ENCODE measurements at regions not wholly inside any gene's neighbourhood (a gene's known extent, or its start where the extent isn't known, plus 50 kb on each side); places are given as distances from the start of the nearest gene placed in this dataset.

- H3K27me3 ChIP-seq (ENCODE audit: control insufficient read depth in 3 of 3, insufficient read depth in 3 of 3, low read length in 2 of 3), result peaks cover 0 to 11% (median 0%) of the 10 kb centered on the region in 3 donors
- DNase-seq, result no peak
- 86 to 94% methylated on average over 3 of the region's 3 CpGs for WGBS, 2 donors
- no peaks in the 10 kb centered on the region for H3K36me3 ChIP-seq (ENCODE audit: control insufficient read depth in 4 of 4, insufficient read depth in 4 of 4, low read length in 4 of 4)
- H3K4me3 ChIP-seq, result no peak overlapping the region
- ATAC-seq (ENCODE audit: insufficient read depth, low FRiP score), result no peak
- no peak overlapping the region for H3K9ac ChIP-seq (ENCODE audit: insufficient read depth in 1 of 2, low read length in 2 of 2)
- peaks cover 0 to 1% (median 0%) of the 10 kb centered on the region in 4 donors for H3K9me3 ChIP-seq (ENCODE audit: control insufficient read depth in 4 of 4, insufficient read depth in 3 of 4, low read length in 3 of 4)
- peaks cover 0 to 13% (median 4%) of the 10 kb centered on the region in 5 donors for H3K4me1 ChIP-seq (ENCODE audit: control insufficient read depth in 5 of 5, insufficient read depth in 5 of 5, low read length in 5 of 5)
- H3K27ac ChIP-seq (ENCODE audit: low read depth in 1 of 2, low read length in 1 of 2), result no peak overlapping the region
- TF ChIP-seq, protein P1, sequence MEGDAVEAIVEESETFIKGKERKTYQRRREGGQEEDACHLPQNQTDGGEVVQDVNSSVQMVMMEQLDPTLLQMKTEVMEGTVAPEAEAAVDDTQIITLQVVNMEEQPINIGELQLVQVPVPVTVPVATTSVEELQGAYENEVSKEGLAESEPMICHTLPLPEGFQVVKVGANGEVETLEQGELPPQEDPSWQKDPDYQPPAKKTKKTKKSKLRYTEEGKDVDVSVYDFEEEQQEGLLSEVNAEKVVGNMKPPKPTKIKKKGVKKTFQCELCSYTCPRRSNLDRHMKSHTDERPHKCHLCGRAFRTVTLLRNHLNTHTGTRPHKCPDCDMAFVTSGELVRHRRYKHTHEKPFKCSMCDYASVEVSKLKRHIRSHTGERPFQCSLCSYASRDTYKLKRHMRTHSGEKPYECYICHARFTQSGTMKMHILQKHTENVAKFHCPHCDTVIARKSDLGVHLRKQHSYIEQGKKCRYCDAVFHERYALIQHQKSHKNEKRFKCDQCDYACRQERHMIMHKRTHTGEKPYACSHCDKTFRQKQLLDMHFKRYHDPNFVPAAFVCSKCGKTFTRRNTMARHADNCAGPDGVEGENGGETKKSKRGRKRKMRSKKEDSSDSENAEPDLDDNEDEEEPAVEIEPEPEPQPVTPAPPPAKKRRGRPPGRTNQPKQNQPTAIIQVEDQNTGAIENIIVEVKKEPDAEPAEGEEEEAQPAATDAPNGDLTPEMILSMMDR (IDR thresholded peaks at IDR 0.05; ENCODE audit: control extremely low read depth, extremely low read depth), result no peak
These were observed 234.0 kb downstream of the MIAT start for GRCh38 chr22:26891429-26891828.

GRCh38 chr22:26892166-26893041, 235.0 kb downstream of the MIAT start:
- no peaks in the 10 kb centered on the region for H3K36me3 ChIP-seq (ENCODE audit: control insufficient read depth in 4 of 4, insufficient read depth in 4 of 4, low read length in 4 of 4)
- 49 to 64% methylated on average over 20 of the region's 20 CpGs for WGBS, 2 donors
- H3K27ac ChIP-seq (ENCODE audit: low read depth in 1 of 2, low read length in 1 of 2), result no peak overlapping the region
- no peak for ATAC-seq (ENCODE audit: insufficient read depth, low FRiP score)
- H3K9me3 ChIP-seq (ENCODE audit: control insufficient read depth in 4 of 4, insufficient read depth in 3 of 4, low read length in 3 of 4), result peaks cover 0 to 1% (median 0%) of the 10 kb centered on the region in 4 donors
- no peak overlapping the region for H3K4me3 ChIP-seq
- peaks cover 0 to 10% (median 2%) of the 10 kb centered on the region in 5 donors for H3K4me1 ChIP-seq (ENCODE audit: control insufficient read depth in 5 of 5, insufficient read depth in 5 of 5, low read length in 5 of 5)
- H3K27me3 ChIP-seq (ENCODE audit: control insufficient read depth in 3 of 3, insufficient read depth in 3 of 3, low read length in 2 of 3), result peaks cover 0 to 11% (median 0%) of the 10 kb centered on the region in 3 donors
- peak; percentile 36 to 66 (median 46) for DNase-seq
- no peak overlapping the region for H3K9ac ChIP-seq (ENCODE audit: insufficient read depth in 1 of 2, low read length in 2 of 2)
- TF ChIP-seq, protein P1 (IDR thresholded peaks at IDR 0.05; ENCODE audit: control extremely low read depth, extremely low read depth), result no peak

GRCh38 chr22:26893173-26894110, 236.1 kb downstream of the MIAT start:
- H3K4me3 ChIP-seq, result no peak overlapping the region
- H3K36me3 ChIP-seq (ENCODE audit: control insufficient read depth in 4 of 4, insufficient read depth in 4 of 4, low read length in 4 of 4), result no peaks in the 10 kb centered on the region
- H3K4me1 ChIP-seq (ENCODE audit: control insufficient read depth in 5 of 5, insufficient read depth in 5 of 5, low read length in 5 of 5), result peaks cover 0 to 10% (median 0%) of the 10 kb centered on the region in 5 donors
- 51 to 63% methylated on average over 18 of the region's 18 CpGs for WGBS, 2 donors
- ATAC-seq (ENCODE audit: insufficient read depth, low FRiP score) (no peak), DNase-seq (peak in 2 of 3 donors; percentile 7 to 20)
- H3K27ac ChIP-seq (ENCODE audit: low read depth in 1 of 2, low read length in 1 of 2), result no peak overlapping the region
- H3K9ac ChIP-seq (ENCODE audit: insufficient read depth in 1 of 2, low read length in 2 of 2), result no peak overlapping the region
- TF ChIP-seq, protein P1 (IDR thresholded peaks at IDR 0.05; ENCODE audit: control extremely low read depth, extremely low read depth), result no peak
- H3K27me3 ChIP-seq (ENCODE audit: control insufficient read depth in 3 of 3, insufficient read depth in 3 of 3, low read length in 2 of 3), result peaks cover 0 to 11% (median 3%) of the 10 kb centered on the region in 3 donors
- peaks cover 0 to 4% (median 0%) of the 10 kb centered on the region in 4 donors for H3K9me3 ChIP-seq (ENCODE audit: control insufficient read depth in 4 of 4, insufficient read depth in 3 of 4, low read length in 3 of 4)

Data from lung (tissue), 11 donors.